GM23338 (cell line): ENCODE measurements at regions not wholly inside any gene's neighbourhood (a gene's known extent, or its start where the extent isn't known, plus 50 kb on each side); places are given as distances from the start of the nearest gene placed in this dataset.

Experiments used
- ATAC-seq: fragments of 200-7000 bp; cut with Tn5 transposase; 3 replicates; pipeline ENCODE4 v1.9.1; 2020
- DNase-seq: peaks from one replicate; pipeline ENCODE4 v3.0.0-alpha.2; 2015; ENCODE audit warnings: low spot score
- H2AFZ ChIP-seq: fragments of 200-600 bp; sonication (generic); 2 replicates; pipeline ENCODE4 v1.8.0; 2016; ENCODE audit warnings: antibody characterized with exemption, mild to moderate bottlenecking, moderate library complexity
- H3F3A ChIP-seq: fragments of 200-600 bp; sonication (generic); replicated peaks from 2 replicates; pipeline ENCODE4 v1.8.0; 2017; ENCODE audit warnings: antibody characterized with exemption, mixed run types, low read depth
- H3K27ac ChIP-seq: fragments of 200-600 bp; sonication (generic); 2 replicates; pipeline ENCODE4 v1.6.1; 2016; ENCODE audit warnings: low read depth
- H3K27me3 ChIP-seq: fragments of 200-600 bp; sonication (generic); 2 replicates; pipeline ENCODE4 v1.8.0; 2016; ENCODE audit warnings: mild to moderate bottlenecking, mixed run types, moderate library complexity; ENCODE audit not compliant: insufficient read depth
- H3K36me3 ChIP-seq: fragments of 200-600 bp; sonication (generic); 2 replicates; pipeline ENCODE4 v1.8.0; 2016; ENCODE audit warnings: mild to moderate bottlenecking; ENCODE audit not compliant: insufficient read depth
- H3K4me1 ChIP-seq: fragments of 200-600 bp; sonication (generic); 2 replicates; pipeline ENCODE4 v1.8.0; 2016; ENCODE audit warnings: mild to moderate bottlenecking, moderate library complexity; ENCODE audit not compliant: insufficient read depth
- H3K4me2 ChIP-seq: fragments of 200-600 bp; sonication (generic); 2 replicates; pipeline ENCODE4 v1.7.1; 2017; ENCODE audit warnings: mixed run types
- H3K4me3 ChIP-seq: fragments of 200-600 bp; sonication (generic); 2 replicates; pipeline ENCODE4 v1.6.1; 2016; ENCODE audit warnings: mixed run types
- H3K79me2 ChIP-seq: fragments of 200-600 bp; sonication (generic); replicated peaks from 2 replicates; pipeline ENCODE4 v1.8.0; 2017; ENCODE audit warnings: mild to moderate bottlenecking; ENCODE audit not compliant: insufficient read depth
- H3K9me2 ChIP-seq: fragments of 200-600 bp; sonication (generic); 2 replicates; pipeline ENCODE4 v1.8.0; 2017; ENCODE audit not compliant: insufficient read depth
- H4K20me1 ChIP-seq: fragments of 200-600 bp; sonication (generic); replicated peaks from 2 replicates; pipeline ENCODE4 v1.8.0; 2017; ENCODE audit warnings: mild to moderate bottlenecking; ENCODE audit not compliant: insufficient read depth
- H3K27ac Mint-ChIP-seq: 2 replicates; pipeline ENCODE4 v1.8.0; 2020; ENCODE audit warnings: inconsistent platforms, mild to moderate bottlenecking, moderate library complexity, mixed read lengths
- H3K27me3 Mint-ChIP-seq: 3 replicates; pipeline ENCODE4 v1.8.0; 2022; ENCODE audit warnings: low read depth, mild to moderate bottlenecking, moderate library complexity, mixed read lengths, inconsistent platforms; ENCODE audit not compliant: insufficient read depth, poor library complexity
- H3K36me3 Mint-ChIP-seq: 3 replicates; pipeline ENCODE4 v1.8.0; 2021; ENCODE audit warnings: low read depth, mild to moderate bottlenecking, inconsistent platforms, moderate library complexity, mixed read lengths
- H3K4me1 Mint-ChIP-seq: 3 replicates; pipeline ENCODE4 v1.8.0; 2020; ENCODE audit warnings: mild to moderate bottlenecking, inconsistent platforms, mixed read lengths
- H3K4me3 Mint-ChIP-seq: 3 replicates; pipeline ENCODE4 v1.8.0; 2021; ENCODE audit warnings: moderate library complexity, mild to moderate bottlenecking, inconsistent platforms, mixed read lengths
- H3K9me3 Mint-ChIP-seq: 3 replicates; pipeline ENCODE4 v1.8.0; 2020; ENCODE audit warnings: moderate library complexity, mild to moderate bottlenecking, inconsistent platforms, mixed read lengths
- CREB1 ChIP-seq: fragments of 250-450 bp; sonication (Bioruptor Pico); IDR thresholded peaks from 2 replicates; pipeline ENCODE4 v1.5.0; 2020; ENCODE audit warnings: low read depth, mild to moderate bottlenecking, moderate library complexity
- ETS1 ChIP-seq: IDR thresholded peaks from 2 replicates; pipeline ENCODE4 v1.6.1; 2016; ENCODE audit warnings: antibody characterized with exemption
- EZH2phosphoT487 ChIP-seq: fragments of 200-600 bp; sonication (generic); IDR thresholded peaks from one replicate; pipeline ENCODE4 v1.8.1; 2018; ENCODE audit warnings: antibody characterized with exemption; ENCODE audit not compliant: unreplicated experiment
- JUNB ChIP-seq: IDR thresholded peaks from one replicate; pipeline ENCODE4 v1.6.1; 2016; ENCODE audit warnings: antibody characterized with exemption; ENCODE audit not compliant: unreplicated experiment
- POLR2AphosphoS5 ChIP-seq: IDR thresholded peaks from 2 replicates; pipeline ENCODE4 v1.6.1; 2016; ENCODE audit warnings: antibody characterized with exemption, low read depth
- ZNF331 ChIP-seq: fragments of 250-450 bp; sonication (Bioruptor Pico); IDR thresholded peaks from 2 replicates; pipeline ENCODE4 v1.5.0; 2020; ENCODE audit warnings: low read depth, mild to moderate bottlenecking, moderate library complexity
- TF ChIP-seq, protein P1 (sequence below): fragments of 250-450 bp; sonication (Bioruptor Pico); IDR thresholded peaks from 2 replicates; pipeline ENCODE4 v1.5.0; 2020; ENCODE audit warnings: mild to moderate bottlenecking, moderate library complexity
- TF ChIP-seq, protein P2 (sequence below), 2 experiments: fragments of 200-600 bp in 1 of 2; sonication (generic) in 1 of 2; conservative IDR thresholded peaks; 2 replicates each; pipeline versions ENCODE4 v1.5.1 to v1.6.1; 2016 to 2017; ENCODE audit warnings: antibody characterized with exemption in 2 of 2, low read depth in 2 of 2, mild to moderate bottlenecking in 2 of 2, moderate library complexity in 1 of 2

- peak; percentile 95 for DNase-seq
- Histone ChIP-seq H3K4me2 (no peak overlapping the region), H3K36me3 (no peaks in the 10 kb centered on the region), H3K27ac (no peak overlapping the region), H4K20me1 (no peaks in the 10 kb centered on the region), H2AFZ (no peak overlapping the region), H3K27me3 (no peaks in the 10 kb centered on the region), H3K4me1 (peaks cover 18% of the 10 kb centered on the region), H3F3A (no peaks in the 10 kb centered on the region), H3K4me3 (no peak overlapping the region), H3K79me2 (no peaks in the 10 kb centered on the region), H3K9me2 (no peaks in the 10 kb centered on the region)
- no peak overlapping the region for H3K27ac Mint-ChIP-seq
- TF ChIP-seq, protein P1, sequence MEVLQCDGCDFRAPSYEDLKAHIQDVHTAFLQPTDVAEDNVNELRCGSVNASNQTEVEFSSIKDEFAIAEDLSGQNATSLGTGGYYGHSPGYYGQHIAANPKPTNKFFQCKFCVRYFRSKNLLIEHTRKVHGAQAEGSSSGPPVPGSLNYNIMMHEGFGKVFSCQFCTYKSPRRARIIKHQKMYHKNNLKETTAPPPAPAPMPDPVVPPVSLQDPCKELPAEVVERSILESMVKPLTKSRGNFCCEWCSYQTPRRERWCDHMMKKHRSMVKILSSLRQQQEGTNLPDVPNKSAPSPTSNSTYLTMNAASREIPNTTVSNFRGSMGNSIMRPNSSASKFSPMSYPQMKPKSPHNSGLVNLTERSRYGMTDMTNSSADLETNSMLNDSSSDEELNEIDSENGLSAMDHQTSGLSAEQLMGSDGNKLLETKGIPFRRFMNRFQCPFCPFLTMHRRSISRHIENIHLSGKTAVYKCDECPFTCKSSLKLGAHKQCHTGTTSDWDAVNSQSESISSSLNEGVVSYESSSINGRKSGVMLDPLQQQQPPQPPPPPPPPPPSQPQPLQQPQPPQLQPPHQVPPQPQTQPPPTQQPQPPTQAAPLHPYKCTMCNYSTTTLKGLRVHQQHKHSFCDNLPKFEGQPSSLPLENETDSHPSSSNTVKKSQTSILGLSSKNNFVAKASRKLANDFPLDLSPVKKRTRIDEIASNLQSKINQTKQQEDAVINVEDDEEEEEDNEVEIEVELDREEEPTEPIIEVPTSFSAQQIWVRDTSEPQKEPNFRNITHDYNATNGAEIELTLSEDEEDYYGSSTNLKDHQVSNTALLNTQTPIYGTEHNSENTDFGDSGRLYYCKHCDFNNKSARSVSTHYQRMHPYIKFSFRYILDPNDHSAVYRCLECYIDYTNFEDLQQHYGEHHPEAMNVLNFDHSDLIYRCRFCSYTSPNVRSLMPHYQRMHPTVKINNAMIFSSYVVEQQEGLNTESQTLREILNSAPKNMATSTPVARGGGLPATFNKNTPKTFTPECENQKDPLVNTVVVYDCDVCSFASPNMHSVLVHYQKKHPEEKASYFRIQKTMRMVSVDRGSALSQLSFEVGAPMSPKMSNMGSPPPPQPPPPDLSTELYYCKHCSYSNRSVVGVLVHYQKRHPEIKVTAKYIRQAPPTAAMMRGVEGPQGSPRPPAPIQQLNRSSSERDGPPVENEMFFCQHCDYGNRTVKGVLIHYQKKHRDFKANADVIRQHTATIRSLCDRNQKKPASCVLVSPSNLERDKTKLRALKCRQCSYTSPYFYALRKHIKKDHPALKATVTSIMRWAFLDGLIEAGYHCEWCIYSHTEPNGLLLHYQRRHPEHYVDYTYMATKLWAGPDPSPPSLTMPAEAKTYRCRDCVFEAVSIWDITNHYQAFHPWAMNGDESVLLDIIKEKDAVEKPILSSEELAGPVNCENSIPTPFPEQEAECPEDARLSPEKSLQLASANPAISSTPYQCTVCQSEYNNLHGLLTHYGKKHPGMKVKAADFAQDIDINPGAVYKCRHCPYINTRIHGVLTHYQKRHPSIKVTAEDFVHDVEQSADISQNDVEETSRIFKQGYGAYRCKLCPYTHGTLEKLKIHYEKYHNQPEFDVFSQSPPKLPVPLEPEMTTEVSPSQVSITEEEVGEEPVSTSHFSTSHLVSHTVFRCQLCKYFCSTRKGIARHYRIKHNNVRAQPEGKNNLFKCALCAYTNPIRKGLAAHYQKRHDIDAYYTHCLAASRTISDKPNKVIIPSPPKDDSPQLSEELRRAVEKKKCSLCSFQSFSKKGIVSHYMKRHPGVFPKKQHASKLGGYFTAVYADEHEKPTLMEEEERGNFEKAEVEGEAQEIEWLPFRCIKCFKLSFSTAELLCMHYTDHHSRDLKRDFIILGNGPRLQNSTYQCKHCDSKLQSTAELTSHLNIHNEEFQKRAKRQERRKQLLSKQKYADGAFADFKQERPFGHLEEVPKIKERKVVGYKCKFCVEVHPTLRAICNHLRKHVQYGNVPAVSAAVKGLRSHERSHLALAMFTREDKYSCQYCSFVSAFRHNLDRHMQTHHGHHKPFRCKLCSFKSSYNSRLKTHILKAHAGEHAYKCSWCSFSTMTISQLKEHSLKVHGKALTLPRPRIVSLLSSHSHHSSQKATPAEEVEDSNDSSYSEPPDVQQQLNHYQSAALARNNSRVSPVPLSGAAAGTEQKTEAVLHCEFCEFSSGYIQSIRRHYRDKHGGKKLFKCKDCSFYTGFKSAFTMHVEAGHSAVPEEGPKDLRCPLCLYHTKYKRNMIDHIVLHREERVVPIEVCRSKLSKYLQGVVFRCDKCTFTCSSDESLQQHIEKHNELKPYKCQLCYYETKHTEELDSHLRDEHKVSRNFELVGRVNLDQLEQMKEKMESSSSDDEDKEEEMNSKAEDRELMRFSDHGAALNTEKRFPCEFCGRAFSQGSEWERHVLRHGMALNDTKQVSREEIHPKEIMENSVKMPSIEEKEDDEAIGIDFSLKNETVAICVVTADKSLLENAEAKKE (CRISPR knock-in tag) = peak; percentile 59; the same call in 1 of the 2 replicates
- TF ChIP-seq ZNF331 (CRISPR knock-in tag) = no peak
- TF ChIP-seq, protein P2, sequence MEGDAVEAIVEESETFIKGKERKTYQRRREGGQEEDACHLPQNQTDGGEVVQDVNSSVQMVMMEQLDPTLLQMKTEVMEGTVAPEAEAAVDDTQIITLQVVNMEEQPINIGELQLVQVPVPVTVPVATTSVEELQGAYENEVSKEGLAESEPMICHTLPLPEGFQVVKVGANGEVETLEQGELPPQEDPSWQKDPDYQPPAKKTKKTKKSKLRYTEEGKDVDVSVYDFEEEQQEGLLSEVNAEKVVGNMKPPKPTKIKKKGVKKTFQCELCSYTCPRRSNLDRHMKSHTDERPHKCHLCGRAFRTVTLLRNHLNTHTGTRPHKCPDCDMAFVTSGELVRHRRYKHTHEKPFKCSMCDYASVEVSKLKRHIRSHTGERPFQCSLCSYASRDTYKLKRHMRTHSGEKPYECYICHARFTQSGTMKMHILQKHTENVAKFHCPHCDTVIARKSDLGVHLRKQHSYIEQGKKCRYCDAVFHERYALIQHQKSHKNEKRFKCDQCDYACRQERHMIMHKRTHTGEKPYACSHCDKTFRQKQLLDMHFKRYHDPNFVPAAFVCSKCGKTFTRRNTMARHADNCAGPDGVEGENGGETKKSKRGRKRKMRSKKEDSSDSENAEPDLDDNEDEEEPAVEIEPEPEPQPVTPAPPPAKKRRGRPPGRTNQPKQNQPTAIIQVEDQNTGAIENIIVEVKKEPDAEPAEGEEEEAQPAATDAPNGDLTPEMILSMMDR (conservative IDR thresholded peaks at IDR 0.05; ENCODE audit: low read depth in 2 of 2) = peak; percentile 85 to 90
- no peak for TF ChIP-seq ETS1
- no peak for TF ChIP-seq JUNB
- no peak for TF ChIP-seq CREB1 (CRISPR knock-in tag)
- no peak for TF ChIP-seq EZH2phosphoT487
- TF ChIP-seq POLR2AphosphoS5 = no peak
- H3K4me1 Mint-ChIP-seq = peaks cover 18% of the 10 kb centered on the region
- no peaks in the 10 kb centered on the region for H3K9me3 Mint-ChIP-seq
- H3K36me3 Mint-ChIP-seq = no peaks in the 10 kb centered on the region
- ATAC-seq = peak; percentile 99
- H3K4me3 Mint-ChIP-seq = no peak overlapping the region
- H3K27me3 Mint-ChIP-seq = no peaks in the 10 kb centered on the region
These were observed 106.1 kb upstream of the COL8A1 start for GRCh38 chr3:99532246-99532645.
